Panc1 (cell line): ENCODE measurements at regions not wholly inside any gene's neighbourhood (a gene's known extent, or its start where the extent isn't known, plus 50 kb on each side); places are given as distances from the start of the nearest gene placed in this dataset.
"Not testable (repeated sequence)": the region's sequence is repeated elsewhere in the genome, so short reads cannot be mapped to it uniquely, and the experiment has no call there.

Source experiments
- POLR2AphosphoS5 ChIP-seq: IDR thresholded peaks from 2 replicates; pipeline ENCODE4 v1.6.1; 2012; ENCODE audit warnings: mild to moderate bottlenecking, low read depth, low read length, moderate library complexity
- TCF7L2 ChIP-seq: IDR thresholded peaks from 2 replicates; pipeline ENCODE4 v1.6.1; 2011; ENCODE audit warnings: mild to moderate bottlenecking, low read depth, low read length, inconsistent platforms
- TF ChIP-seq, protein P1 (sequence below): fragments of 450-650 bp; IDR thresholded peaks from 2 replicates; pipeline ENCODE4 v1.5.1; 2017; ENCODE audit warnings: mild to moderate bottlenecking
- TF ChIP-seq, protein P2 (sequence below), 2 experiments: IDR thresholded peaks; 2 replicates each; pipeline ENCODE4 v1.6.1; 2011 to 2012; ENCODE audit warnings: low read depth in 2 of 2, control low read depth in 1 of 2, low read length in 1 of 2, mild to moderate bottlenecking in 1 of 2, moderate library complexity in 1 of 2; ENCODE audit not compliant: insufficient read depth in 1 of 2

DNA sequence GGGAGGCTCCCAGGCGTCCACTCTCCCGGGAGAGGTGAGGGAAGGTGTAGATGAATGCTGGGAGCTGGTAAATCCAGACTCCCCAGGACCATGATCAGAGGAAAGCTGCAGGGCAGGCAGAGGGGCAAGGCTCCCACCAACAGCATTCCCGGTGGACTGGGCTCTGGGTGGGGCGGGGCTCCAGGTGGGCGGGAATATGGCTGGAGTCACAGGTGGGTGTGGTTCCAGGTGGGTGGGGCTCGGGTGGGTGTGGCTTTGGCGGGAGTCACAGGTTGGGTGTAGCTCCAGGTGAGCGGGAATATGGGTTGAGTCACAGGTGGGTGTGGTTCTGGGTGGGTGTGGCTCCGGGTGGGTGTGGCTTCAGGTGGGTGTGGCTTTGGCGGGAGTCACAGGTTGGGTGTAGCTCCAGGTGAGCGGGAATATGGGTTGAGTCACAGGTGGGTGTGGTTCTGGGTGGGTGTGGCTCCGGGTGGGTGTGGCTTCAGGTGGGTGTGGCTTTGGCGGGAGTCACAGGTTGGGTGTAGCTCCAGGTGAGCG lies 117.7 kb downstream of the FAM53A start:
- not testable (repeated sequence) for TF ChIP-seq POLR2AphosphoS5, TCF7L2
- TF ChIP-seq, protein P1, sequence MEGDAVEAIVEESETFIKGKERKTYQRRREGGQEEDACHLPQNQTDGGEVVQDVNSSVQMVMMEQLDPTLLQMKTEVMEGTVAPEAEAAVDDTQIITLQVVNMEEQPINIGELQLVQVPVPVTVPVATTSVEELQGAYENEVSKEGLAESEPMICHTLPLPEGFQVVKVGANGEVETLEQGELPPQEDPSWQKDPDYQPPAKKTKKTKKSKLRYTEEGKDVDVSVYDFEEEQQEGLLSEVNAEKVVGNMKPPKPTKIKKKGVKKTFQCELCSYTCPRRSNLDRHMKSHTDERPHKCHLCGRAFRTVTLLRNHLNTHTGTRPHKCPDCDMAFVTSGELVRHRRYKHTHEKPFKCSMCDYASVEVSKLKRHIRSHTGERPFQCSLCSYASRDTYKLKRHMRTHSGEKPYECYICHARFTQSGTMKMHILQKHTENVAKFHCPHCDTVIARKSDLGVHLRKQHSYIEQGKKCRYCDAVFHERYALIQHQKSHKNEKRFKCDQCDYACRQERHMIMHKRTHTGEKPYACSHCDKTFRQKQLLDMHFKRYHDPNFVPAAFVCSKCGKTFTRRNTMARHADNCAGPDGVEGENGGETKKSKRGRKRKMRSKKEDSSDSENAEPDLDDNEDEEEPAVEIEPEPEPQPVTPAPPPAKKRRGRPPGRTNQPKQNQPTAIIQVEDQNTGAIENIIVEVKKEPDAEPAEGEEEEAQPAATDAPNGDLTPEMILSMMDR = not testable (repeated sequence)
- TF ChIP-seq, protein P2, sequence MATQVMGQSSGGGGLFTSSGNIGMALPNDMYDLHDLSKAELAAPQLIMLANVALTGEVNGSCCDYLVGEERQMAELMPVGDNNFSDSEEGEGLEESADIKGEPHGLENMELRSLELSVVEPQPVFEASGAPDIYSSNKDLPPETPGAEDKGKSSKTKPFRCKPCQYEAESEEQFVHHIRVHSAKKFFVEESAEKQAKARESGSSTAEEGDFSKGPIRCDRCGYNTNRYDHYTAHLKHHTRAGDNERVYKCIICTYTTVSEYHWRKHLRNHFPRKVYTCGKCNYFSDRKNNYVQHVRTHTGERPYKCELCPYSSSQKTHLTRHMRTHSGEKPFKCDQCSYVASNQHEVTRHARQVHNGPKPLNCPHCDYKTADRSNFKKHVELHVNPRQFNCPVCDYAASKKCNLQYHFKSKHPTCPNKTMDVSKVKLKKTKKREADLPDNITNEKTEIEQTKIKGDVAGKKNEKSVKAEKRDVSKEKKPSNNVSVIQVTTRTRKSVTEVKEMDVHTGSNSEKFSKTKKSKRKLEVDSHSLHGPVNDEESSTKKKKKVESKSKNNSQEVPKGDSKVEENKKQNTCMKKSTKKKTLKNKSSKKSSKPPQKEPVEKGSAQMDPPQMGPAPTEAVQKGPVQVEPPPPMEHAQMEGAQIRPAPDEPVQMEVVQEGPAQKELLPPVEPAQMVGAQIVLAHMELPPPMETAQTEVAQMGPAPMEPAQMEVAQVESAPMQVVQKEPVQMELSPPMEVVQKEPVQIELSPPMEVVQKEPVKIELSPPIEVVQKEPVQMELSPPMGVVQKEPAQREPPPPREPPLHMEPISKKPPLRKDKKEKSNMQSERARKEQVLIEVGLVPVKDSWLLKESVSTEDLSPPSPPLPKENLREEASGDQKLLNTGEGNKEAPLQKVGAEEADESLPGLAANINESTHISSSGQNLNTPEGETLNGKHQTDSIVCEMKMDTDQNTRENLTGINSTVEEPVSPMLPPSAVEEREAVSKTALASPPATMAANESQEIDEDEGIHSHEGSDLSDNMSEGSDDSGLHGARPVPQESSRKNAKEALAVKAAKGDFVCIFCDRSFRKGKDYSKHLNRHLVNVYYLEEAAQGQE (IDR thresholded peaks at IDR 0.05; ENCODE audit: insufficient read depth in 1 of 2, low read depth in 2 of 2, low read length in 1 of 2) = not testable (repeated sequence)
